ENCODE measurements at regions not wholly inside any gene's neighbourhood (a gene's known extent, or its start where the extent isn't known, plus 50 kb on each side); places are given as distances from the start of the nearest gene placed in this dataset.
A peak's percentile ranks its signal among the peaks of the same experiment; 100 is the strongest.

- TF ChIP-seq EZH2 (IDR thresholded peaks at IDR 0.05; ENCODE audit: low read depth), result no peak
- no peak for TF ChIP-seq CTCF (conservative IDR thresholded peaks at IDR 0.05)
- no peaks in the 10 kb centered on the region for H3K27me3 ChIP-seq (ENCODE audit: insufficient read depth, low read depth)
- H4K20me1 ChIP-seq (ENCODE audit: insufficient read depth), result no peaks in the 10 kb centered on the region
- H3K9me2 ChIP-seq (ENCODE audit: insufficient read depth), result no peaks in the 10 kb centered on the region; the same call in 1 of the 2 replicates
- no peak overlapping the region for H2AFZ ChIP-seq
- DNase-seq, result peak in 1 of 2 experiments; percentile 3
- H3K36me3 ChIP-seq (ENCODE audit: low read depth), result no peaks in the 10 kb centered on the region
- no peak overlapping the region for H3K4me3 ChIP-seq
- H3K4me1 ChIP-seq (replicated peaks; ENCODE audit: insufficient read depth), result no peaks in the 10 kb centered on the region
- no peaks in the 10 kb centered on the region for H3K79me2 ChIP-seq (ENCODE audit: low read depth)
- intact Hi-C loops (cut with micrococcal nuclease; ENCODE audit: unreplicated experiment), result no loop called here
- ChIA-PET POLR2A (ENCODE audit: unreplicated experiment) (no interaction called here), CTCF (no interaction called here)
- H3K27ac ChIP-seq, result no peak overlapping the region
- H3K4me2 ChIP-seq, result no peak overlapping the region
- no TSS peak for BruUV-seq (replicated peaks)
- no peaks in the 10 kb centered on the region for H3K9me3 ChIP-seq (ENCODE audit: insufficient read depth, low read depth)
- H3F3A ChIP-seq (ENCODE audit: insufficient read depth, low read depth), result no peaks in the 10 kb centered on the region
Observed at GRCh38 chr20:39627765-39628164, 665.6 kb downstream of the DHX35 start.

GRCh38 chr20:39624316-39624715 is 662.2 kb downstream of the DHX35 start:
- H3K9me2 ChIP-seq (ENCODE audit: insufficient read depth), result no peaks in the 10 kb centered on the region; the same call in 1 of the 2 replicates
- no peaks in the 10 kb centered on the region for H3F3A ChIP-seq (ENCODE audit: insufficient read depth, low read depth)
- no peaks in the 10 kb centered on the region for H4K20me1 ChIP-seq (ENCODE audit: insufficient read depth)
- TF ChIP-seq EZH2 (IDR thresholded peaks at IDR 0.05; ENCODE audit: low read depth), result no peak
- no peak for TF ChIP-seq CTCF (conservative IDR thresholded peaks at IDR 0.05)
- no peak overlapping the region for H3K27ac ChIP-seq
- peak in 1 of 2 experiments; percentile 3 for DNase-seq
- no peaks in the 10 kb centered on the region for H3K9me3 ChIP-seq (ENCODE audit: insufficient read depth, low read depth)
- intact Hi-C loops (cut with micrococcal nuclease; ENCODE audit: unreplicated experiment), result no loop called here
- H3K79me2 ChIP-seq (ENCODE audit: low read depth), result no peaks in the 10 kb centered on the region
- H3K36me3 ChIP-seq (ENCODE audit: low read depth), result no peaks in the 10 kb centered on the region
- no peaks in the 10 kb centered on the region for H3K4me1 ChIP-seq (replicated peaks; ENCODE audit: insufficient read depth)
- no peak overlapping the region for H2AFZ ChIP-seq
- H3K4me3 ChIP-seq, result no peak overlapping the region
- BruUV-seq (replicated peaks), result no TSS peak
- ChIA-PET CTCF (no interaction called here), POLR2A (ENCODE audit: unreplicated experiment) (no interaction called here)
- no peak overlapping the region for H3K4me2 ChIP-seq
- no peaks in the 10 kb centered on the region for H3K27me3 ChIP-seq (ENCODE audit: insufficient read depth, low read depth)

- Histone ChIP-seq H3K9me3 (ENCODE audit: insufficient read depth, low read depth) (no peaks in the 10 kb centered on the region), H4K20me1 (ENCODE audit: insufficient read depth) (no peaks in the 10 kb centered on the region), H3K27ac (no peak overlapping the region), H3K4me2 (no peak overlapping the region), H3K4me1 (replicated peaks; ENCODE audit: insufficient read depth) (no peaks in the 10 kb centered on the region), H3K36me3 (ENCODE audit: low read depth) (no peaks in the 10 kb centered on the region), H3K9me2 (ENCODE audit: insufficient read depth) (no peaks in the 10 kb centered on the region; the same call in 1 of the 2 replicates), H3F3A (ENCODE audit: insufficient read depth, low read depth) (no peaks in the 10 kb centered on the region), H2AFZ (no peak overlapping the region), H3K4me3 (no peak overlapping the region), H3K79me2 (ENCODE audit: low read depth) (no peaks in the 10 kb centered on the region), H3K27me3 (ENCODE audit: insufficient read depth, low read depth) (no peaks in the 10 kb centered on the region)
- peak in 1 of 2 experiments; percentile 21 for DNase-seq
- POLR2A ChIA-PET (ENCODE audit: unreplicated experiment), result no interaction called here
- intact Hi-C loops (cut with micrococcal nuclease; ENCODE audit: unreplicated experiment), result no loop called here
- TF ChIP-seq CTCF (conservative IDR thresholded peaks at IDR 0.05) (no peak), EZH2 (IDR thresholded peaks at IDR 0.05; ENCODE audit: low read depth) (no peak)
- CTCF ChIA-PET, result no interaction called here
- no TSS peak for BruUV-seq (replicated peaks)
Observed at GRCh38 chr20:39623584-39624234, 661.6 kb downstream of the DHX35 start.
